ENCODE measurements at regions not wholly inside any gene's neighbourhood (a gene's known extent, or its start where the extent isn't known, plus 50 kb on each side); places are given as distances from the start of the nearest gene placed in this dataset.

GRCh38 chr1:4140821-4141220 lies 240.7 kb upstream of the C1orf174 start:
- TF ChIP-seq CTCF (IDR thresholded peaks at IDR 0.05) (no peak), POLR2AphosphoS5 (IDR thresholded peaks at IDR 0.05) (no peak), POLR2A (IDR thresholded peaks at IDR 0.05; ENCODE audit: low read depth) (no peak)
